ENCODE measurements at regions not wholly inside any gene's neighbourhood (a gene's known extent, or its start where the extent isn't known, plus 50 kb on each side); places are given as distances from the start of the nearest gene placed in this dataset.

- TF ChIP-seq ZNF462 (CRISPR knock-in tag; IDR thresholded peaks at IDR 0.05), result no peak
- TF ChIP-seq JUNB (IDR thresholded peaks at IDR 0.05; ENCODE audit: unreplicated experiment), result no peak
- no peak for TF ChIP-seq NANOG (IDR thresholded peaks at IDR 0.05; ENCODE audit: borderline replicate concordance)
- no peak for TF ChIP-seq ZNF331 (CRISPR knock-in tag; IDR thresholded peaks at IDR 0.05; ENCODE audit: low read depth)
- no peak for TF ChIP-seq CREB1 (CRISPR knock-in tag; IDR thresholded peaks at IDR 0.05; ENCODE audit: low read depth)
- TF ChIP-seq EZH2 (IDR thresholded peaks at IDR 0.05; ENCODE audit: low read depth, unreplicated experiment), result no peak
- TF ChIP-seq, protein P1, sequence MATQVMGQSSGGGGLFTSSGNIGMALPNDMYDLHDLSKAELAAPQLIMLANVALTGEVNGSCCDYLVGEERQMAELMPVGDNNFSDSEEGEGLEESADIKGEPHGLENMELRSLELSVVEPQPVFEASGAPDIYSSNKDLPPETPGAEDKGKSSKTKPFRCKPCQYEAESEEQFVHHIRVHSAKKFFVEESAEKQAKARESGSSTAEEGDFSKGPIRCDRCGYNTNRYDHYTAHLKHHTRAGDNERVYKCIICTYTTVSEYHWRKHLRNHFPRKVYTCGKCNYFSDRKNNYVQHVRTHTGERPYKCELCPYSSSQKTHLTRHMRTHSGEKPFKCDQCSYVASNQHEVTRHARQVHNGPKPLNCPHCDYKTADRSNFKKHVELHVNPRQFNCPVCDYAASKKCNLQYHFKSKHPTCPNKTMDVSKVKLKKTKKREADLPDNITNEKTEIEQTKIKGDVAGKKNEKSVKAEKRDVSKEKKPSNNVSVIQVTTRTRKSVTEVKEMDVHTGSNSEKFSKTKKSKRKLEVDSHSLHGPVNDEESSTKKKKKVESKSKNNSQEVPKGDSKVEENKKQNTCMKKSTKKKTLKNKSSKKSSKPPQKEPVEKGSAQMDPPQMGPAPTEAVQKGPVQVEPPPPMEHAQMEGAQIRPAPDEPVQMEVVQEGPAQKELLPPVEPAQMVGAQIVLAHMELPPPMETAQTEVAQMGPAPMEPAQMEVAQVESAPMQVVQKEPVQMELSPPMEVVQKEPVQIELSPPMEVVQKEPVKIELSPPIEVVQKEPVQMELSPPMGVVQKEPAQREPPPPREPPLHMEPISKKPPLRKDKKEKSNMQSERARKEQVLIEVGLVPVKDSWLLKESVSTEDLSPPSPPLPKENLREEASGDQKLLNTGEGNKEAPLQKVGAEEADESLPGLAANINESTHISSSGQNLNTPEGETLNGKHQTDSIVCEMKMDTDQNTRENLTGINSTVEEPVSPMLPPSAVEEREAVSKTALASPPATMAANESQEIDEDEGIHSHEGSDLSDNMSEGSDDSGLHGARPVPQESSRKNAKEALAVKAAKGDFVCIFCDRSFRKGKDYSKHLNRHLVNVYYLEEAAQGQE (IDR thresholded peaks at IDR 0.05; ENCODE audit: unreplicated experiment), result no peak
Measured at GRCh38 chr9:38246833-38247232, 145.7 kb upstream of the ALDH1B1 start (continued).

Data from GM23338 (cell line).